GM18907 (cell line): ENCODE measurements at regions not wholly inside any gene's neighbourhood (a gene's known extent, or its start where the extent isn't known, plus 50 kb on each side); places are given as distances from the start of the nearest gene placed in this dataset.
"Not testable (repeated sequence)": the region's sequence is repeated elsewhere in the genome, so short reads cannot be mapped to it uniquely, and the experiment has no call there.

Source experiments
- ATAC-seq: cut with Tn5 transposase; IDR thresholded peaks from one replicate; pipeline ENCODE4 v1.9.1; 2021; ENCODE audit warnings: mild to moderate bottlenecking, moderate library complexity; ENCODE audit not compliant: unreplicated experiment

DNA sequence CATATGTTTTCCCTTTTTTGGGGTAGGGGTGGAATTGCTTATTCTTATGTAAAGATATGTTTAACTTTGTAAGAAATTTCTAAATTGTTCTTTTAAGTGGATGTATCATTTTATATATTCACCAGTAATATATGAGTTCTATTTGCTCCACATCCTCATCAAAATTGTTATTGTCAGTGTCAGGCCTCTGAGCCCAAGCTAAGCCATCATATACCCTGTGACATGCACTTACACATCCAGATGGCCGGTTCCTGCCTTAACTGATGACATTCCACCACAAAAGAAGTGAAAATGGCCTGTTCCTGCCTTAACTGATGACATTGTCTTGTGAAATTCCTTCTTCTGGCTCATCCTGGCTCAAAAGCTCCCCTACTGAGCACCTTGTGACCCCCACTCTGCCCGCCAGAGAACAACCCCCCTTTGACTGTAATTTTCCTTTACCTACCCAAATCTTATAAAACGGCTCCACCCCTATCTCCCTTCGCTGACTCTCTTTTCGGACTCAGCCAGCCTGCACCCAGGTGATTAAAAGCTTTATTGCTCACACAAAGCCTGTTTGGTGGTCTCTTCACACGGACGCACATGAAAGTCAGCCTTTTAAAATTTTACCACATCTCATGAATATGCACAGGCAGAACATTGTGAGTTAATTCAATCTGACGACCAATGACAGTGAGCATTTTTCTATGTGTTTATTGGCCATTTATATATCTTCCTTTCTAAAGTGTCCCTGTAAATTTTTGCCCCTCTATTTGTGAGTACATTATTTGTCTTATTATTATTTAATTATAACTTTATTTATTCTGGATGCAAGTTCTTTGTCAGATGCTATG is 176.8 kb downstream of the CDC14C start:
- not testable (repeated sequence) for ATAC-seq

DNA sequence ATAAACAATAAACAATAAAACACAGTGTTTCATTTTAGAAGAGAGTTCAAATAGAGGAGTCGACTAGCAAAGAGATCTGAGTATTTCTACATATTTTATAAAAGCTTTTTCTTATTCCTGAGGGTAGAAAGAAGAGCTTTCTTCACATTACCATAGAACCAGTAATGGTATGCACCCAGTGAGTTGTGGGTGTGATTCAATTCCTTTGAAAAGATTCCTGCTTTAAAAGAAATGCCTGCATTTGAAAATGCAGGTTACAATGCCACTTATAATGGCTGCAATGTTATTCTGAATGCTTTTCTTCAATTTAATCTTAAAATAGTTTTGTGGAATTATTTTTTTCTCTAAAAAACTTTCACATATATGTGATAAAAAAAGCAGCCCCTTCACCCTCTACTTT is 178.1 kb downstream of the CDC14C start:
- no peak for ATAC-seq

DNA sequence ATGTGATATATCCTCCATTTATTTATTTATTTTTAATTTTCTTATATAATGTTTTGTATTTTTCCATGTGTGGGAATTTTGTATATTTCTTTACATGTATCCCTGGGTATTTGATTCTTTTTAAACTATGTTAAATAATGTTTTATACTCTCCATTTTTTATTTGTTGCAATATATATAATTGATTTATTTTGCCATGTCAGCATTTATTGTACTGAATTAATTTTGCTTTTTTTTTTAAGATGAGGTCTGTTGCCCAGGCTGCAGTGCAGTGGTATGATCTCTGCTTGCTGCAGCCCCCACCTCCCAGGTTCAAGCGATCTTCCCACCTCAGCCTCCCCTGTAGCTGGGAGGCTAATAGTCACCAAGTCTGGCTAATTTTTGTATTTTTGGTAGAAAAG is 187.4 kb downstream of the CDC14C start:
- no peak for ATAC-seq

DNA sequence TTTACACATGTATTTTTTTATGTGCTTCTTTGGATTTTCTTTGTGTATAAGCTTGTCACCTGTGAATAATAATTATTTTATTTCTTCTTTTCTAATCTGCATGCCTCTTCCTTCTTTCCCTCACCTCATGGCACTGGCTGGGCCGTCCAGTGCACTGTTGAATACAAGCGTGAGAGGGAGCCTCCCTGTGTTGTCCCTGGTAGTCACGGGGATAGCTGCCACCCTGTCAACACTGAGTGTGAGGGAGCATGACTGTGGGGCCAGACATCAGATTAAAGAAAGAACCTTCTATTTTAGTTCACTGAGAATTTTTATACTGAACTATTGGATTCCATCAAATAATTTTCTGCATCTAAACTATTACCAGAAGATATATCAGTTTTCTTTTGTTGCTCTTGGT is 187.9 kb downstream of the CDC14C start:
- no peak for ATAC-seq

DNA sequence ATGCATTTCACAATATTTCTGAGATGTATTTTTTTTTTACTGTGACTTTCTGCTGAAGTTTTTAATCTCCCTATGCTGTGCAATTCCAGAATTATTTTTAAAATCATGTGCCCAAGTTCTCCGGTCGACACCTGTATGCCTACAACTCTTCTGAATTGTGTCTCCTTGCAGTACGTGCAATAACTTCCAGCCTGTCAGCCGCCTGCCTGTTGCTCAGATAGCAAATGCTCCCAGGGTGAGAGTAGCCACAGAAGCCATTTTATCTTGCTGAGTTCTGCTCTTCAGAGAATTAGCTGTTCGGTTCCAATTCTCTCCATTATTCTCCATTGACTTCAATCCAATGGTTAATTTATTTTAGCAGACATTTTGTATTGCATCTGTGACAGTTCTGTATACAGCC is 188.3 kb downstream of the CDC14C start:
- ATAC-seq: no peak

GRCh38 chr7:49119706-49120105 is 195.4 kb downstream of the CDC14C start:
- no peak for ATAC-seq

GRCh38 chr7:49125246-49125645 is 200.9 kb downstream of the CDC14C start:
- ATAC-seq: no peak

- no peak for ATAC-seq
Measured at GRCh38 chr7:49127359-49127913, 203.1 kb downstream of the CDC14C start.

GRCh38 chr7:49137978-49138377 is 213.6 kb downstream of the CDC14C start:
- ATAC-seq: no peak

GRCh38 chr7:49150486-49150885 is 226.1 kb downstream of the CDC14C start:
- ATAC-seq: no peak

- no peak for ATAC-seq
Measured at GRCh38 chr7:49151146-49151545, 226.8 kb downstream of the CDC14C start.

DNA sequence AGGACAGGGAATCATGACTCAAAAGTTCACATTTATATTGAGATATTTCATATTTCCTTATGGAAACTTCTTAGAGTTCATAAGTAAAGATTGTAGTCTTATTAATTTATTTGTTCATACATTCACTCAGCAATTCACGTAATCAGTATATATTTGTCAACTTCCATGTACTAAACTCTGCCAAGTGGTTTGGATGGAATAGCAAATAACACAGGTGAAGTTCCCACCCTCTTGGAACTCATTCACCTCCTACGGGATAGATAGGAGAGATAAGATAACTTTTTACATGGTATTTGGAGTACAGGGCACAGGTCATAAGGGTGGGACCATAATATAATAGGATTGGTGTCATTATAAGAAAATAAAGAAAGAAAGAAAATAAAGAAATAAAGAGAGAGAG is 234.0 kb downstream of the CDC14C start:
- no peak for ATAC-seq

- no peak for ATAC-seq
Measured at GRCh38 chr7:49159536-49159935, 235.2 kb downstream of the CDC14C start.

DNA sequence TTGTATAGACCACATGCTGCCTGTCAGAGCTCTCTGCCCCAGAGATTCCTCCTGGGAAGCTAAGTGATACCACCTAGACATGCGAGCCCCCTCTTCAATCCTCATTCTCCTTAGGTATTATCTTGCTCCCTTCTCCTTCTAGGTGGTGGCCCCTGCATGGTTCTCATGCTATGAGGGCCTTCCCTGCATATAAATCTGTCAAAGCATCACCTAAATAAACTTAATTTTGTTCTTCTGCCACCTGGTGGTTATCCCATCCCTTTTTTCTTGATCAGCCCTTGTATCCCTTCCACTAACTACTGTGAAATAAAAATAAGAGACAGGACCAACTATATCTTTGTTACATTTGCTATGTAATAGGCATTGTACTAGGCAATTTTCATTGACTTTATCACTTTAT is 242.1 kb downstream of the CDC14C start:
- ATAC-seq: no peak

DNA sequence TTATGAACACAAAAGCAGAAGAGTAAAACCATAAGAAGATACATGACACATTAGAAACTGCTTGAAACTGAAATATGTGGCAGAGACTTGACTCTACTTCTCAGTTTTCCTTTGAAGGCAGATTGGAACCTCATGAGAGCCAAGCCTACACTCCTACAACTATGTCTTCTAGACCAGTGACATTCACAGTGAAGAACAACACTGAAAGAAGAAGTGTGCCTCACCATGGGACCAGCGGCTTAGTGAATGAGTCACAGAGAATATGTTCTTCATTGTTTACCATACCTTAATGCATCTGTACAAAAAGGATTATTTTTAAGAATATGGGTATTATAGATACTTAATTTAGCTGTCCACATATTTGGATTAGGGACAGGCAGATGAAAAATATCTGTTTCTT is 248.3 kb downstream of the CDC14C start:
- no peak for ATAC-seq

DNA sequence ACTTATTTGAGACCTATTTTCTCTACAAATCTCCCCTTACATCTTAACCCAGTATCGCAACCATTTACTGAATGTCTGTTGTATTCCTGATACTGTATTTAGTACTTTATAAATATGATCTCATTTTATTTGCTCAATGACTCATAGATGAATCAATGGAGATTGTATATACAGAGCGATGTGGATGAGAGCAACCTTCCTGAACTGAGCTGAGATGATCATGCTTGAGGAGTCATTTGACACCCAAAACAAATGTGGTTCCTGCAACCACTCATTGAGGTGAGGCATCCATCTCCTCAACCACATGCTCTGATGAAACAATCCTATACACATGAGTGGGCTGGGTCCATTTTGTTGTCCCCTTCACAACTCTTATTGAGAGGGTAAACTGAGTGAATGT is 250.0 kb downstream of the CDC14C start:
- ATAC-seq: no peak

DNA sequence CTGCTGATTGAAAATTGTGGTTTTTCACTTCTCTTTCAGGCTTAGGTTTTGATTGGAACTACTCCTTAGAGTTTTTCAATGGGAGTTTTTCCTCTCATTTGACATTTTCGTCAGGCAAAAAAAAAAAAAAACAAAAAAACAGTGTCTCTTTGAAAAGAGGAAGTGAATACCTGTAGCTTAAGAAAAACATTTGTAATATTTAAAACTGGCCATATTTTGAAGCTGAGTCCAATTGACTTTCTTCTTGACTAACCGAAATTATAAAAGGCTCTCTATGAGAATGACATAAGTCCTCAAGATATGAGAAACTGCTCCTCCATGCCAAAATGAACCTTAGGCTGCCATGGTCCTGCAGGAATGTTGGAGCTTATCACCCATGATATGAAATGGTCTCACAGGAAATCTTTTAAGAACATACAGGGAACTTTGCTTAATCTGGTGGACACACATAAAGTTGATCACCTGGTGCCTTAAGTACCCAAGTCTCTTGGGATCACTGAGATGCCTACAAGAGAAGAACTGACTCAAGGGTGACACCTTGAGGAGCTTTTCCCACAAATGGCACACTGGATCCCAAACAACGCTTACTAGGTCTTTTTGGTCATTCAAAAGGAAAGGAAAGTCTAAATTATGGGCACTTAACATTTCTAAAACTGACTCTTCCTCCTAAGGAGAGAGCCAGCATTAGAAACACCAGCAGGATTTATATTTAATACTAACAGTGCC is 263.4 kb downstream of the CDC14C start:
- ATAC-seq: no peak

- no peak for ATAC-seq
Measured at GRCh38 chr7:49228426-49229098, 304.2 kb downstream of the CDC14C start.

- ATAC-seq: no peak
Measured at GRCh38 chr7:49229246-49229645, 304.9 kb downstream of the CDC14C start.

DNA sequence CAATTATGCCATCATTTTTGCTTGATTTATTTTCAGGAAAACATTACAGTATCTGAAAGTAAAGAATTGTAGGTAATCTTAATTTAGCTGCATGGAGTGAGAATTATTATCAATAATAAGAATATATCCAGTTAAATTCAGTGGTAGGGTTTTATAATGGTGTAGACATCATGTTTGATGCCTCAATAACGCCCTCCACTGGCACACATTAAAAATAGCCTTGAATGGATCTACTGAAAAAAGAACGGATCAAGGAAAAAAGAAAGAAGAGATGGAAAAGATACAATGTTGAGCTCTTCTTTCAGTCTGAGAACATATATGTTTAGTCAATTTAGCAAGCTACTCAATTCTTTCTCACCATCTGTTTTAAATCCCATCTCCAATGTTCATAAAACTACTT is 319.2 kb downstream of the CDC14C start:
- no peak for ATAC-seq

DNA sequence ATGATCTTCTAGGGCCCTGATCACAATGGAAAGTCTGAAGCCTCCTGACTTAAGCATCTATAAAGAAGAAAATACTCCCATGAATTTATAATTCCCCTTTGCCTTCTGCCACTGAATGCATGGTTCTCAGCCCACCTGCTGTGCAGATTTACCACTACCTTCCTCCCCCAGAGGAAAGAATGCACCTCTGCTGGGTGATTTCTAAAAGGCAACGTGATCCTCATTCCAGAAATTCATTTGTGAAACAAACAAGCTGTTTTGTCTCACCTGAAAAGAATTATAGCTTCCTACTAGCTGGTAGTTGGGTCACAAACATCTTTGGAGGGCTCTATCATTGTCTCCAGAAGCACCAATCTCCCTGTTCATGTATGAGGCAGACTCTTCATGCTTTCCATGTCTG is 320.2 kb downstream of the CDC14C start:
- ATAC-seq: no peak

GRCh38 chr7:49245062-49245461 is 320.7 kb downstream of the CDC14C start:
- no peak for ATAC-seq
